ENCODE measurements at regions not wholly inside any gene's neighbourhood (a gene's known extent, or its start where the extent isn't known, plus 50 kb on each side); places are given as distances from the start of the nearest gene placed in this dataset.

- TF ChIP-seq, protein P1, sequence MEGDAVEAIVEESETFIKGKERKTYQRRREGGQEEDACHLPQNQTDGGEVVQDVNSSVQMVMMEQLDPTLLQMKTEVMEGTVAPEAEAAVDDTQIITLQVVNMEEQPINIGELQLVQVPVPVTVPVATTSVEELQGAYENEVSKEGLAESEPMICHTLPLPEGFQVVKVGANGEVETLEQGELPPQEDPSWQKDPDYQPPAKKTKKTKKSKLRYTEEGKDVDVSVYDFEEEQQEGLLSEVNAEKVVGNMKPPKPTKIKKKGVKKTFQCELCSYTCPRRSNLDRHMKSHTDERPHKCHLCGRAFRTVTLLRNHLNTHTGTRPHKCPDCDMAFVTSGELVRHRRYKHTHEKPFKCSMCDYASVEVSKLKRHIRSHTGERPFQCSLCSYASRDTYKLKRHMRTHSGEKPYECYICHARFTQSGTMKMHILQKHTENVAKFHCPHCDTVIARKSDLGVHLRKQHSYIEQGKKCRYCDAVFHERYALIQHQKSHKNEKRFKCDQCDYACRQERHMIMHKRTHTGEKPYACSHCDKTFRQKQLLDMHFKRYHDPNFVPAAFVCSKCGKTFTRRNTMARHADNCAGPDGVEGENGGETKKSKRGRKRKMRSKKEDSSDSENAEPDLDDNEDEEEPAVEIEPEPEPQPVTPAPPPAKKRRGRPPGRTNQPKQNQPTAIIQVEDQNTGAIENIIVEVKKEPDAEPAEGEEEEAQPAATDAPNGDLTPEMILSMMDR (IDR thresholded peaks at IDR 0.05; ENCODE audit: low read depth, low read length), result no peak
- DNase-seq (ENCODE audit: extremely low read depth, low read depth), result no peak
Measured at GRCh38 chr5:77876862-77877502, 100.8 kb upstream of the TBCA start.

GRCh38 chr5:77876316-77876715, 100.2 kb upstream of the TBCA start:
- TF ChIP-seq, protein P1 (IDR thresholded peaks at IDR 0.05; ENCODE audit: low read depth, low read length), result no peak
- no peak for DNase-seq (ENCODE audit: extremely low read depth, low read depth)

- TF ChIP-seq, protein P1 (IDR thresholded peaks at IDR 0.05; ENCODE audit: low read depth, low read length), result no peak
- no peak for DNase-seq (ENCODE audit: extremely low read depth, low read depth)
Measured at GRCh38 chr5:77874691-77875090, 98.6 kb upstream of the TBCA start.

DNA sequence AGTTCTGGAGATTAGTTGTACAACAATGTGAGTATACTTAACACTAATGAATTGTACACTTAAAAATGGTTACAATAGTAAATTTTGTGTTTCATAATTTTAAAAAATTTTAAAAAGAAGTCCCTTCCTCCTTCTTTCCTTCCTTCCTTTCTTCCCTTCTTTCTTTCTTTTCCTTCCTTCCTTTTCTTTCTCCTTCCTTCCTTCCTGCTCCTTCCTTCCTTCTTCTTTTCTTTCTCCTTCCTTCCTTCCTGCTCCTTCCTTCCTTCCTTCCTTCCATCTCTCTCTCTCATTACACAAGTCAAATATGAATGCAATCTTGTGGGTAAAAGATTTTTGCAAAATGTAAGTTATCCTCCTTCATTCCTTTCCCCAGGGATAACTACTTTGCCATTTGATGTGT, 97.1 kb upstream of the TBCA start:
- DNase-seq (ENCODE audit: extremely low read depth, low read depth), result no peak
- TF ChIP-seq, protein P1 (IDR thresholded peaks at IDR 0.05; ENCODE audit: low read depth, low read length), result no peak

- TF ChIP-seq, protein P1 (IDR thresholded peaks at IDR 0.05; ENCODE audit: low read depth, low read length), result no peak
- no peak for DNase-seq (ENCODE audit: extremely low read depth, low read depth)
Measured at GRCh38 chr5:77871946-77872345, 95.8 kb upstream of the TBCA start.

DNA sequence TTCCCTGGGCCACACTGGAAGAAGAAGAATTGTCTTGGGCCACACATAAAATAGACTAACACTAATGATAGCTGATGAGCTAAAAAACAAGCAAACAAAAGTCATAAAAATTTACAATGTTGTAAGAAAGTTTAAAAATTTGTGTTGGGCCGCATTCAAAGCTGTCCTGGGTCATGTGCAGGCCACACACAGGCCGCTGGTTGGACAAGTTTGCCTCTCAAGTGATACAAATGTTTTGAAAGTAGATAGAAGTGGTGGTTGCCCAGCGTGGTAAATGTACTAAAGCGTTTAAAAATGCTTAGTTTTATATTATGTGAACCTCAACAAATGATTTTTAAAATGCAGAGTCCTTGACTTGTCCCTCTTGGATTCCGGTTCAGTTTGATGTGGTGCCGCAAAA, 94.9 kb upstream of the TBCA start:
- DNase-seq (ENCODE audit: extremely low read depth, low read depth), result no peak
- TF ChIP-seq, protein P1 (IDR thresholded peaks at IDR 0.05; ENCODE audit: low read depth, low read length), result no peak

- TF ChIP-seq, protein P1 (IDR thresholded peaks at IDR 0.05; ENCODE audit: low read depth, low read length), result no peak
Measured at GRCh38 chr5:77869116-77869798, 93.1 kb upstream of the TBCA start.

More at GRCh38 chr5:77869116-77869798, 93.1 kb upstream of the TBCA start:
- no peak for DNase-seq (ENCODE audit: extremely low read depth, low read depth)
